OCI-LY7 (cell line): ENCODE measurements at regions not wholly inside any gene's neighbourhood (a gene's known extent, or its start where the extent isn't known, plus 50 kb on each side); places are given as distances from the start of the nearest gene placed in this dataset.

ENCODE experiments used
- EZH2phosphoT487 ChIP-seq: fragments of 200-600 bp; sonication (generic); IDR thresholded peaks from 2 replicates; pipeline ENCODE4 v1.6.1; 2018; ENCODE audit warnings: low read depth, borderline replicate concordance, mild to moderate bottlenecking, mixed run types, antibody characterized with exemption, low read length, moderate library complexity, mixed read lengths
- TF ChIP-seq, protein P1 (sequence below): fragments of 200-600 bp; sonication (generic); conservative IDR thresholded peaks from 2 replicates; pipeline ENCODE4 v1.5.1; 2014; ENCODE audit warnings: mild to moderate bottlenecking, antibody characterized with exemption, low read length, moderate library complexity, mixed read lengths

DNA sequence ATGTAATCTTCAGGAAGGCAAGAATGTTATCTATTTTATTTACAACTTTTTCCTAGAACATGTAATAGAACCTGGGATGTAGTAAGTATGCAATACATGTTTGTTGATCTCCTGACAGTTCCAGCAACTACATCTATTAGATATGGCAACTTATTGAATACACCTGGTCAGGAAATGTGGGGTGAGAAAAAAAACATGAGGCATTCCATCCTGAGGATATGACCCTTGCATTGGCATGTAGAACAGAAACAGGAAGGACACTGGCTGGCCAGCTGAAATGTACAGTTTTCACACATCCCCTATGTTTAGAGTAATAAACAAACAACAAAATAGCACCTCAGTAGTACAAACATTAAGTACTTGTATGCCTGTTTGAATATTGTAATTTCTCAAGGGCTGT lies 272.6 kb upstream of the NT5C1B start:
- TF ChIP-seq, protein P1, sequence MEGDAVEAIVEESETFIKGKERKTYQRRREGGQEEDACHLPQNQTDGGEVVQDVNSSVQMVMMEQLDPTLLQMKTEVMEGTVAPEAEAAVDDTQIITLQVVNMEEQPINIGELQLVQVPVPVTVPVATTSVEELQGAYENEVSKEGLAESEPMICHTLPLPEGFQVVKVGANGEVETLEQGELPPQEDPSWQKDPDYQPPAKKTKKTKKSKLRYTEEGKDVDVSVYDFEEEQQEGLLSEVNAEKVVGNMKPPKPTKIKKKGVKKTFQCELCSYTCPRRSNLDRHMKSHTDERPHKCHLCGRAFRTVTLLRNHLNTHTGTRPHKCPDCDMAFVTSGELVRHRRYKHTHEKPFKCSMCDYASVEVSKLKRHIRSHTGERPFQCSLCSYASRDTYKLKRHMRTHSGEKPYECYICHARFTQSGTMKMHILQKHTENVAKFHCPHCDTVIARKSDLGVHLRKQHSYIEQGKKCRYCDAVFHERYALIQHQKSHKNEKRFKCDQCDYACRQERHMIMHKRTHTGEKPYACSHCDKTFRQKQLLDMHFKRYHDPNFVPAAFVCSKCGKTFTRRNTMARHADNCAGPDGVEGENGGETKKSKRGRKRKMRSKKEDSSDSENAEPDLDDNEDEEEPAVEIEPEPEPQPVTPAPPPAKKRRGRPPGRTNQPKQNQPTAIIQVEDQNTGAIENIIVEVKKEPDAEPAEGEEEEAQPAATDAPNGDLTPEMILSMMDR = no peak
- no peak for TF ChIP-seq EZH2phosphoT487
